ENCODE measurements at regions not wholly inside any gene's neighbourhood (a gene's known extent, or its start where the extent isn't known, plus 50 kb on each side); places are given as distances from the start of the nearest gene placed in this dataset.

DNA sequence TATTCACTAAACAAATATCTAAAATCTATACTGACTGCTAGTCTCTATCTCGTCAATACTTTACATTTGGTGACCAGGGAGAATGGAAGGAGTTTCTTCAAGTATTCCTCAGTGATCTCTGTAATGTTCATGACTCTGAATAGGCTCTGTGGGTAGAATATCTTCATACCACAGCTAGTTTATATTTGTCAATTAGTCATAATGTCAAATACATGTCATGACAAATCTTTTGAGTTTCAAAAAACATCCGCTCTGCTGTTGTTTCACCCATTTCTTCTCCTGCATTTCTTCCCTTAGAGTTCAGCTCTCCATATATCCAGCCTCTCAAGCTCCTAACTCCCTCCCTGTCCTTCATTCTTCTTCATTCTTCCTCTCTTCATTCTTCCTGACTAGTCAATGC is 206.5 kb upstream of the FANCL start:
- Histone ChIP-seq H3K56ac (replicated peaks; ENCODE audit: insufficient read length, low read depth, low read length) (no peak overlapping the region), H4K8ac (ENCODE audit: extremely low read depth, insufficient read depth, low read length) (no peak overlapping the region), H2AK5ac (ENCODE audit: low read depth, low read length) (no peak overlapping the region), H3K27ac (ENCODE audit: low read depth, low read length) (no peak overlapping the region), H3K4me2 (ENCODE audit: insufficient read depth in 1 of 2, low read depth in 2 of 2, low read length in 2 of 2) (peak overlapping the region in 1 of 2 experiments; percentile 25; a peak in 1 of 4 replicates), H2BK12ac (ENCODE audit: low read depth, low read length) (no peak overlapping the region), H3K4me3 (ENCODE audit: extremely low read depth in 1 of 4, insufficient read depth in 2 of 4, low read depth in 3 of 4, low read length in 4 of 4) (no peak overlapping the region), H2BK120ac (replicated peaks; ENCODE audit: low read depth, low read length) (no peak overlapping the region), H3K23me2 (ENCODE audit: low read depth, low read length) (no peaks in the 10 kb centered on the region), H3K4ac (replicated peaks; ENCODE audit: insufficient read length, low read depth, low read length) (no peak overlapping the region), H3K14ac (ENCODE audit: insufficient read length) (no peak overlapping the region), H3K4me1 (replicated peaks in 1 of 4; ENCODE audit: control insufficient read depth in 3 of 4, insufficient read depth in 4 of 4, low read length in 3 of 4) (peaks cover 0 to 8% (median 6%) of the 10 kb centered on the region in 4 experiments; a peak in 5 of 7 replicates), H2BK5ac (ENCODE audit: low read depth, low read length) (no peak overlapping the region), H3K9ac (replicated peaks in 1 of 4; ENCODE audit: extremely low read depth in 1 of 4, low read depth in 3 of 4, low read length in 3 of 4) (no peak overlapping the region), H4K5ac (ENCODE audit: insufficient read length, low read depth, low read length) (no peak overlapping the region), H3K79me1 (ENCODE audit: low read depth, low read length) (no peaks in the 10 kb centered on the region), H3K18ac (ENCODE audit: extremely low read depth, low read length) (no peak overlapping the region), H3K79me2 (ENCODE audit: control insufficient read depth in 1 of 2, insufficient read depth in 2 of 2, low read length in 2 of 2) (no peaks in the 10 kb centered on the region), H4K91ac (replicated peaks; ENCODE audit: insufficient read length, low read length) (no peak overlapping the region), H4K20me1 (replicated peaks in 1 of 2; ENCODE audit: control insufficient read depth in 1 of 2, insufficient read depth in 2 of 2, low read length in 2 of 2) (no peaks in the 10 kb centered on the region), H3K27me3 (replicated peaks in 1 of 4; ENCODE audit: control insufficient read depth in 3 of 4, extremely low read depth in 1 of 4, insufficient read depth in 3 of 4, low read length in 3 of 4) (no peaks in the 10 kb centered on the region), H2BK15ac (ENCODE audit: low read length) (no peak overlapping the region), H2AFZ (ENCODE audit: low read length) (0 out of 2 replicates have a peak overlapping the region, but pooled peaks have one; percentile 31), H2BK20ac (ENCODE audit: low read length) (no peak overlapping the region), H3K9me3 (ENCODE audit: insufficient read depth in 2 of 2, low read depth in 1 of 2, low read length in 1 of 2) (no peaks in the 10 kb centered on the region), H3K23ac (ENCODE audit: insufficient read length) (no peak overlapping the region), H3K36me3 (ENCODE audit: control insufficient read depth in 2 of 4, insufficient read depth in 4 of 4, low read length in 3 of 4) (no peaks in the 10 kb centered on the region)
- POLR2A ChIA-PET (ENCODE audit: partially characterized antibody) = interaction anchor here (0.8 kb wide), 1 partner anchor 19 kb away, joined by 4 read pairs; no protein-coding TSS in a partner anchor
- FAIRE-seq (no peak), DNase-seq (ENCODE audit: low read depth in 1 of 2, low spot score in 2 of 2) (no peak)
- 78% methylated on average over 2 of the region's 2 CpGs; no CpG with 5 or more reads in 1 of the 2 experiments for WGBS, 2 experiments (ENCODE audit: extremely low coverage in 1 of 2, insufficient coverage in 1 of 2, insufficient read length in 1 of 2, insufficient replicate concordance in 2 of 2, low coverage in 1 of 2, low lambda C conversion rate in 2 of 2, missing lambda C conversion rate in 1 of 2)
- CTCF ChIA-PET (ENCODE audit: partially characterized antibody) = interaction anchor here (0.6 to 4.4 kb wide), 35 partner anchors 8 to 692 kb away, joined by 3 to 38 read pairs (median 4); no protein-coding TSS in a partner anchor
- TF ChIP-seq HDAC6 (IDR thresholded peaks at IDR 0.05; ENCODE audit: low read depth, low read length) (no peak), POLR2A (IDR thresholded peaks at IDR 0.05; ENCODE audit: control extremely low read depth in 1 of 2, low read depth in 2 of 2, low read length in 2 of 2) (no peak), TCF12 (IDR thresholded peaks at IDR 0.05; ENCODE audit: low read depth, low read length) (no peak), EGR1 (IDR thresholded peaks at IDR 0.05; ENCODE audit: borderline replicate concordance, low read depth, low read length) (no peak), YY1 (IDR thresholded peaks at IDR 0.05; ENCODE audit: low read depth, low read length) (no peak), TAF7 (optimal IDR thresholded peaks at IDR 0.05; ENCODE audit: borderline replicate concordance, low read depth, low read length) (no peak), TAF1 (IDR thresholded peaks at IDR 0.05; ENCODE audit: low read depth, low read length) (no peak), BCL11A (IDR thresholded peaks at IDR 0.05; ENCODE audit: low read depth in 2 of 2, low read length in 2 of 2) (no peak), EP300 (IDR thresholded peaks at IDR 0.05; ENCODE audit: borderline replicate concordance in 1 of 2, low read depth in 2 of 2, low read length in 2 of 2) (no peak), ASH2L (IDR thresholded peaks at IDR 0.05; ENCODE audit: low read length) (no peak), SIRT6 (IDR thresholded peaks at IDR 0.05; ENCODE audit: low read length) (no peak), JUN (IDR thresholded peaks at IDR 0.05; ENCODE audit: low read depth, low read length) (no peak), GTF2F1 (IDR thresholded peaks at IDR 0.05; ENCODE audit: borderline replicate concordance, low read depth, low read length) (no peak), SAP30 (IDR thresholded peaks at IDR 0.05; ENCODE audit: insufficient read depth, insufficient replicate concordance, low read length) (no peak), RFX5 (IDR thresholded peaks at IDR 0.05; ENCODE audit: borderline replicate concordance, low read depth, low read length) (no peak)
